ENCODE measurements at regions not wholly inside any gene's neighbourhood (a gene's known extent, or its start where the extent isn't known, plus 50 kb on each side); places are given as distances from the start of the nearest gene placed in this dataset.

GRCh38 chr3:152184971-152185686, 83.6 kb upstream of the MBNL1 start:
- no peak for DNase-seq (ENCODE audit: low spot score)
- Histone ChIP-seq H3K9ac (ENCODE audit: low read depth in 1 of 2, low read length in 2 of 2) (no peak overlapping the region), H3K27ac (ENCODE audit: low read depth in 1 of 2, low read length in 2 of 2) (no peak overlapping the region), H3K4me1 (ENCODE audit: control insufficient read depth in 4 of 4, insufficient read depth in 4 of 4, low read length in 3 of 4) (no peaks in the 10 kb centered on the region), H3K27me3 (ENCODE audit: control insufficient read depth in 4 of 4, insufficient read depth in 4 of 4, low read length in 3 of 4) (no peaks in the 10 kb centered on the region), H3K4me3 (ENCODE audit: low read depth in 1 of 3, low read length in 3 of 3) (no peak overlapping the region), H3K36me3 (ENCODE audit: control insufficient read depth in 4 of 4, insufficient read depth in 3 of 4, low read depth in 1 of 4, low read length in 3 of 4) (no peaks in the 10 kb centered on the region), H3K9me3 (ENCODE audit: control insufficient read depth in 4 of 4, low read length in 3 of 4) (no peaks in the 10 kb centered on the region)
- 95% methylated on average over 5 of the region's 5 CpGs for WGBS
- TF ChIP-seq EGR1 (IDR thresholded peaks at IDR 0.05; ENCODE audit: low read depth in 2 of 2), result no peak

- TF ChIP-seq NR2F2 (IDR thresholded peaks at IDR 0.05) (no peak), SP1 (IDR thresholded peaks at IDR 0.05) (no peak), HNF4A (conservative IDR thresholded peaks at IDR 0.05) (no peak), RAD21 (IDR thresholded peaks at IDR 0.05) (no peak), TAF1 (conservative IDR thresholded peaks at IDR 0.05) (no peak), MAX (IDR thresholded peaks at IDR 0.05) (no peak), HNF4G (IDR thresholded peaks at IDR 0.05) (no peak), GABPA (IDR thresholded peaks at IDR 0.05 in 1 of 2, conservative IDR thresholded peaks at IDR 0.05 in 1 of 2) (no peak), YY1 (IDR thresholded peaks at IDR 0.05) (no peak), RXRA (IDR thresholded peaks at IDR 0.05) (no peak), EGR1 (IDR thresholded peaks at IDR 0.05; ENCODE audit: low read depth in 2 of 2) (no peak), FOXA1 (IDR thresholded peaks at IDR 0.05) (no peak), ATF3 (IDR thresholded peaks at IDR 0.05) (no peak), FOXA2 (IDR thresholded peaks at IDR 0.05) (no peak), JUND (IDR thresholded peaks at IDR 0.05) (no peak)
- TF ChIP-seq, protein P1, sequence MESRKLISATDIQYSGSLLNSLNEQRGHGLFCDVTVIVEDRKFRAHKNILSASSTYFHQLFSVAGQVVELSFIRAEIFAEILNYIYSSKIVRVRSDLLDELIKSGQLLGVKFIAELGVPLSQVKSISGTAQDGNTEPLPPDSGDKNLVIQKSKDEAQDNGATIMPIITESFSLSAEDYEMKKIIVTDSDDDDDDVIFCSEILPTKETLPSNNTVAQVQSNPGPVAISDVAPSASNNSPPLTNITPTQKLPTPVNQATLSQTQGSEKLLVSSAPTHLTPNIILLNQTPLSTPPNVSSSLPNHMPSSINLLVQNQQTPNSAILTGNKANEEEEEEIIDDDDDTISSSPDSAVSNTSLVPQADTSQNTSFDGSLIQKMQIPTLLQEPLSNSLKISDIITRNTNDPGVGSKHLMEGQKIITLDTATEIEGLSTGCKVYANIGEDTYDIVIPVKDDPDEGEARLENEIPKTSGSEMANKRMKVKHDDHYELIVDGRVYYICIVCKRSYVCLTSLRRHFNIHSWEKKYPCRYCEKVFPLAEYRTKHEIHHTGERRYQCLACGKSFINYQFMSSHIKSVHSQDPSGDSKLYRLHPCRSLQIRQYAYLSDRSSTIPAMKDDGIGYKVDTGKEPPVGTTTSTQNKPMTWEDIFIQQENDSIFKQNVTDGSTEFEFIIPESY (IDR thresholded peaks at IDR 0.05), result no peak
- TF ChIP-seq, protein P2, sequence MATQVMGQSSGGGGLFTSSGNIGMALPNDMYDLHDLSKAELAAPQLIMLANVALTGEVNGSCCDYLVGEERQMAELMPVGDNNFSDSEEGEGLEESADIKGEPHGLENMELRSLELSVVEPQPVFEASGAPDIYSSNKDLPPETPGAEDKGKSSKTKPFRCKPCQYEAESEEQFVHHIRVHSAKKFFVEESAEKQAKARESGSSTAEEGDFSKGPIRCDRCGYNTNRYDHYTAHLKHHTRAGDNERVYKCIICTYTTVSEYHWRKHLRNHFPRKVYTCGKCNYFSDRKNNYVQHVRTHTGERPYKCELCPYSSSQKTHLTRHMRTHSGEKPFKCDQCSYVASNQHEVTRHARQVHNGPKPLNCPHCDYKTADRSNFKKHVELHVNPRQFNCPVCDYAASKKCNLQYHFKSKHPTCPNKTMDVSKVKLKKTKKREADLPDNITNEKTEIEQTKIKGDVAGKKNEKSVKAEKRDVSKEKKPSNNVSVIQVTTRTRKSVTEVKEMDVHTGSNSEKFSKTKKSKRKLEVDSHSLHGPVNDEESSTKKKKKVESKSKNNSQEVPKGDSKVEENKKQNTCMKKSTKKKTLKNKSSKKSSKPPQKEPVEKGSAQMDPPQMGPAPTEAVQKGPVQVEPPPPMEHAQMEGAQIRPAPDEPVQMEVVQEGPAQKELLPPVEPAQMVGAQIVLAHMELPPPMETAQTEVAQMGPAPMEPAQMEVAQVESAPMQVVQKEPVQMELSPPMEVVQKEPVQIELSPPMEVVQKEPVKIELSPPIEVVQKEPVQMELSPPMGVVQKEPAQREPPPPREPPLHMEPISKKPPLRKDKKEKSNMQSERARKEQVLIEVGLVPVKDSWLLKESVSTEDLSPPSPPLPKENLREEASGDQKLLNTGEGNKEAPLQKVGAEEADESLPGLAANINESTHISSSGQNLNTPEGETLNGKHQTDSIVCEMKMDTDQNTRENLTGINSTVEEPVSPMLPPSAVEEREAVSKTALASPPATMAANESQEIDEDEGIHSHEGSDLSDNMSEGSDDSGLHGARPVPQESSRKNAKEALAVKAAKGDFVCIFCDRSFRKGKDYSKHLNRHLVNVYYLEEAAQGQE (IDR thresholded peaks at IDR 0.05), result no peak
- TF ChIP-seq, protein P3, sequence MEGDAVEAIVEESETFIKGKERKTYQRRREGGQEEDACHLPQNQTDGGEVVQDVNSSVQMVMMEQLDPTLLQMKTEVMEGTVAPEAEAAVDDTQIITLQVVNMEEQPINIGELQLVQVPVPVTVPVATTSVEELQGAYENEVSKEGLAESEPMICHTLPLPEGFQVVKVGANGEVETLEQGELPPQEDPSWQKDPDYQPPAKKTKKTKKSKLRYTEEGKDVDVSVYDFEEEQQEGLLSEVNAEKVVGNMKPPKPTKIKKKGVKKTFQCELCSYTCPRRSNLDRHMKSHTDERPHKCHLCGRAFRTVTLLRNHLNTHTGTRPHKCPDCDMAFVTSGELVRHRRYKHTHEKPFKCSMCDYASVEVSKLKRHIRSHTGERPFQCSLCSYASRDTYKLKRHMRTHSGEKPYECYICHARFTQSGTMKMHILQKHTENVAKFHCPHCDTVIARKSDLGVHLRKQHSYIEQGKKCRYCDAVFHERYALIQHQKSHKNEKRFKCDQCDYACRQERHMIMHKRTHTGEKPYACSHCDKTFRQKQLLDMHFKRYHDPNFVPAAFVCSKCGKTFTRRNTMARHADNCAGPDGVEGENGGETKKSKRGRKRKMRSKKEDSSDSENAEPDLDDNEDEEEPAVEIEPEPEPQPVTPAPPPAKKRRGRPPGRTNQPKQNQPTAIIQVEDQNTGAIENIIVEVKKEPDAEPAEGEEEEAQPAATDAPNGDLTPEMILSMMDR (IDR thresholded peaks at IDR 0.05; ENCODE audit: low read depth, low read length, missing input control), result no peak
- no peaks in the 10 kb centered on the region for H3K4me1 ChIP-seq (ENCODE audit: control insufficient read depth in 4 of 4, insufficient read depth in 4 of 4, low read length in 3 of 4)
- H3K27ac ChIP-seq (ENCODE audit: low read depth in 1 of 2, low read length in 2 of 2), result no peak overlapping the region
- no peaks in the 10 kb centered on the region for H3K9me3 ChIP-seq (ENCODE audit: control insufficient read depth in 4 of 4, low read length in 3 of 4)
- no peaks in the 10 kb centered on the region for H3K27me3 ChIP-seq (ENCODE audit: control insufficient read depth in 4 of 4, insufficient read depth in 4 of 4, low read length in 3 of 4)
- WGBS, result 80% methylated on average over 6 of the region's 6 CpGs
- DNase-seq (ENCODE audit: low spot score), result no peak
- no peak overlapping the region for H3K4me3 ChIP-seq (ENCODE audit: low read depth in 1 of 3, low read length in 3 of 3)
- H3K9ac ChIP-seq (ENCODE audit: low read depth in 1 of 2, low read length in 2 of 2), result no peak overlapping the region
- no peaks in the 10 kb centered on the region for H3K36me3 ChIP-seq (ENCODE audit: control insufficient read depth in 4 of 4, insufficient read depth in 3 of 4, low read depth in 1 of 4, low read length in 3 of 4)
Measured at GRCh38 chr3:152185891-152186630, 82.7 kb upstream of the MBNL1 start.
